T-cell (primary cell): ENCODE measurements at regions not wholly inside any gene's neighbourhood (a gene's known extent, or its start where the extent isn't known, plus 50 kb on each side); places are given as distances from the start of the nearest gene placed in this dataset.
"Not testable (repeated sequence)": the region's sequence is repeated elsewhere in the genome, so short reads cannot be mapped to it uniquely, and the experiment has no call there.

Source experiments
- ATAC-seq, 4 experiments: fragments of 200-7000 bp in 3 of 4; fragments of 150-1000 bp in 1 of 4; cut with Tn5 transposase; replicated peaks in 1 of 4; 1 replicate in 3 of 4; 2 replicates in 1 of 4; pipeline ENCODE4 v1.10.0; 2021; ENCODE audit warnings: moderate library complexity in 3 of 4, mild to moderate bottlenecking in 2 of 4, moderate number of reproducible peaks in 1 of 4
- CTCF ChIA-PET, 2 donors: fragments of 300-600 bp; sonication (Branson Sonifier 250); formaldehyde crosslinking; loops; one replicate each; lab custom pipeline; 2022; ENCODE audit warnings: antibody characterized with exemption in 2 of 2; lab: Charles Lee
- POLR2A ChIA-PET, 2 donors: fragments of 300-600 bp; sonication (Branson Sonifier 250); formaldehyde crosslinking; loops; one replicate each; lab custom pipeline; 2022; ENCODE audit warnings: antibody characterized with exemption in 2 of 2; lab: Charles Lee
- DNase-seq, 35 experiments: peaks; one replicate each; pipeline versions ENCODE4 v3.0.0 to v3.0.0-alpha.2; 2013 to 2023
- H3K27ac ChIP-seq: one replicate; pipeline ENCODE4 v1.5.1; 2013; ENCODE audit warnings: low read length
- H3K27me3 ChIP-seq, 2 experiments: replicated peaks in 1 of 2; 1 replicate in 1 of 2; 2 replicates in 1 of 2; pipeline versions ENCODE4 v1.6.1 to v1.7.0; 2013; ENCODE audit warnings: low read length in 1 of 2, mixed read lengths in 1 of 2; ENCODE audit not compliant: control insufficient read depth in 2 of 2, insufficient read depth in 2 of 2; ENCODE audit errors: extremely low read depth in 1 of 2
- H3K36me3 ChIP-seq, 2 donors: 1 replicate in 1 of 2; 2 replicates in 1 of 2; pipeline versions ENCODE4 v1.6.1 to v1.7.0; 2013; ENCODE audit warnings: low read length in 1 of 2; ENCODE audit not compliant: control insufficient read depth in 2 of 2, insufficient read depth in 1 of 2; ENCODE audit errors: extremely low read depth in 1 of 2
- H3K4me1 ChIP-seq, 2 experiments: 1 replicate in 1 of 2; 2 replicates in 1 of 2; pipeline versions ENCODE4 v1.6.1 to v1.7.0; 2013; ENCODE audit warnings: low read length in 2 of 2, mixed read lengths in 1 of 2; ENCODE audit not compliant: insufficient read depth in 2 of 2, control insufficient read depth in 1 of 2; ENCODE audit errors: extremely low read depth in 1 of 2
- H3K4me3 ChIP-seq, 2 donors: 1 replicate in 1 of 2; 2 replicates in 1 of 2; pipeline versions ENCODE4 v1.5.1 to v1.7.0; 2013; ENCODE audit warnings: mild to moderate bottlenecking in 2 of 2, low read length in 1 of 2, moderate library complexity in 1 of 2; ENCODE audit not compliant: control insufficient read depth in 1 of 2; ENCODE audit errors: extremely low read depth in 1 of 2
- H3K9me3 ChIP-seq: 2 replicates; pipeline ENCODE4 v1.7.0; 2013
- H3K27ac Mint-ChIP-seq, 2 donors: one replicate each; pipeline ENCODE4 v1.8.0; 2020 to 2021; ENCODE audit warnings: mild to moderate bottlenecking in 2 of 2, mixed read lengths in 2 of 2
- H3K27me3 Mint-ChIP-seq, 2 donors: one replicate each; pipeline ENCODE4 v1.8.0; 2021 to 2022; ENCODE audit warnings: mixed read lengths in 2 of 2
- H3K36me3 Mint-ChIP-seq: one replicate; pipeline ENCODE4 v1.8.0; 2021; ENCODE audit warnings: mixed read lengths
- H3K4me1 Mint-ChIP-seq, 3 donors: one replicate each; pipeline ENCODE4 v1.8.0; 2020 to 2022; ENCODE audit warnings: mixed read lengths in 3 of 3, mild to moderate bottlenecking in 1 of 3
- H3K4me3 Mint-ChIP-seq, 3 donors: one replicate each; pipeline ENCODE4 v1.8.0; 2020 to 2022; ENCODE audit warnings: mild to moderate bottlenecking in 3 of 3, mixed read lengths in 3 of 3, moderate library complexity in 3 of 3
- H3K9me3 Mint-ChIP-seq, 3 donors: one replicate each; pipeline ENCODE4 v1.8.0; 2020 to 2022; ENCODE audit warnings: mixed read lengths in 3 of 3
- WGBS: methylation state at CpG from one replicate; pipeline ENCODE4 v1.1.5; 2013; ENCODE audit warnings: missing lambda C conversion rate; ENCODE audit not compliant: insufficient coverage; 5-methylcytosine and 5-hydroxymethylcytosine counted together

- Mint-ChIP-seq H3K4me3 (no peak overlapping the region), H3K4me1 (peaks cover 10 to 13% (median 11%) of the 10 kb centered on the region in 3 donors), H3K9me3 (peaks cover 4 to 8% (median 6%) of the 10 kb centered on the region in 3 donors), H3K36me3 (peaks cover 4% of the 10 kb centered on the region), H3K27me3 (no peaks in the 10 kb centered on the region), H3K27ac (no peak overlapping the region)
- no peaks in the 10 kb centered on the region for H3K9me3 ChIP-seq
- H3K36me3 ChIP-seq, result no peaks in the 10 kb centered on the region
- H3K27ac ChIP-seq, result no peak overlapping the region
- H3K4me1 ChIP-seq, result no peaks in the 10 kb centered on the region
- ChIA-PET CTCF (interaction anchor here in 1 of 2 donors (0.5 kb wide), 1 partner anchor 259 kb away, joined by 4 read pairs; no protein-coding TSS in a partner anchor), POLR2A (interaction anchor here in 1 of 2 donors (0.6 kb wide), 1 partner anchor 88 kb away, joined by 3 read pairs; no protein-coding TSS in a partner anchor)
- no CpG with 5 or more reads among the region's 4 CpGs for WGBS
- peaks cover 0 to 4% of the 10 kb centered on the region in 2 experiments for H3K27me3 ChIP-seq
- DNase-seq (no peak), ATAC-seq (no peak)
- no peak overlapping the region for H3K4me3 ChIP-seq
Measured at GRCh38 chr3:101970212-101970611, 120.9 kb downstream of the NFKBIZ start.

GRCh38 chr3:101970905-101971304 lies 121.6 kb downstream of the NFKBIZ start:
- no peaks in the 10 kb centered on the region for H3K4me1 ChIP-seq
- ChIA-PET CTCF (no interaction called here), POLR2A (no interaction called here)
- Mint-ChIP-seq H3K27ac (no peak overlapping the region), H3K9me3 (peaks cover 4 to 8% (median 6%) of the 10 kb centered on the region in 3 donors), H3K4me3 (no peak overlapping the region), H3K36me3 (peaks cover 4% of the 10 kb centered on the region), H3K4me1 (peaks cover 10 to 13% (median 11%) of the 10 kb centered on the region in 3 donors), H3K27me3 (no peaks in the 10 kb centered on the region)
- 100% methylated on average over 3 of the region's 6 CpGs for WGBS
- no peaks in the 10 kb centered on the region for H3K36me3 ChIP-seq
- ATAC-seq, result no peak
- DNase-seq, result no peak
- no peak overlapping the region for H3K4me3 ChIP-seq
- H3K9me3 ChIP-seq, result no peaks in the 10 kb centered on the region
- H3K27me3 ChIP-seq, result peaks cover 0 to 4% of the 10 kb centered on the region in 2 experiments
- no peak overlapping the region for H3K27ac ChIP-seq

DNA sequence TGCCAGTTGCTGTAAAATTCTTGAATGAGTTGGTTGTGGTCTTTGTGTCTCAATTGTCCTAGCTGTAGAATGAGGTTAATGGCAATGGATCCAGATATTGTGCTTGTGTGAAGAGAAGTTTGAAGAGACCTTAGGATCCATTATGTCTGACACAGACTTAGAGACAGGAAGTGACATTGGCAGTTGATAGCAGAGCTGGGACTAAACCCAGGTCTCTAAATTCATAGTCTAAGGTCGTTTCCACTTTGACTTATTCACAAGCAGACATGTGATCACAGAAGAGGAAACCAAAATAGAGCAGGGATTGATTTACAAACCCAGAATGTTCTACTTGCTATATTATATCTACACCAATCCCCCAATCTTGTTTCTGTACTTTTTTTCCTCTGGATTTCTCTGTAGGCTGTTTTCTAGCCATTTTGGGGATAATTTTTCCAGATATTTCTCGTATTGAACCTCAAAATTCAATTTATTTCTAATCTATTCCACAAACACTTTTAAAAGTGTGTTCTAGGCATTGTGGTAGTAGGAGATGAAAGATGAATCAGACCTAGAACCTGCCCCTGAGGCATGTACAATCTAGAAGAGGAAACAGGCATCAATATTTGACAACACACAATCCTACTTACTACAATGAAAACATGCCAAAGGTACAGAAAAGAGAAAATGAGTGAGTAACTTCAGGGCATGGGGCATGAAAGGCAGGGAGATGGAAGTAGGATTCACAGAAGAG lies 123.3 kb downstream of the NFKBIZ start:
- POLR2A ChIA-PET, result interaction anchor here in 1 of 2 donors (0.7 kb wide), 1 partner anchor 188 kb away, joined by 6 read pairs; no protein-coding TSS in a partner anchor
- no peaks in the 10 kb centered on the region for H3K27me3 Mint-ChIP-seq

DNA sequence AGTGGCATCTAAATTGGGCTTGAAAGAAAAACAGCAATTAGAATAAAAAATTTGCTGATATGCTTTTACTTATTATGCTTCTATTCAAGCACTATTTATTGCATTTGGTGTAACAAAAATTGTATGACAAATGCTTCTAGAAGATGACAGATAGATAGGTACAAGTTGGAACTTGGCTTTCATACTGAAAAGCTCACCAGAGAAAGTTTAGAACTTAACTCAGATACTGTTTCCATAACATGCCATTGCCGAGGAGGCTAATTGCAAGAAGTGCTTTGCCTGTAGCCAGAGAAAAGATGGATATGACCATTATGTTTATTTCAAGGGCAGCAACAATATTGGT lies 123.8 kb downstream of the NFKBIZ start:
- CTCF ChIA-PET, result no interaction called here
- Mint-ChIP-seq H3K36me3 (peaks cover 4% of the 10 kb centered on the region), H3K9me3 (peaks cover 4 to 8% (median 6%) of the 10 kb centered on the region in 3 donors), H3K27ac (no peak overlapping the region), H3K27me3 (no peaks in the 10 kb centered on the region), H3K4me3 (no peak overlapping the region), H3K4me1 (peaks cover 10 to 17% (median 15%) of the 10 kb centered on the region in 3 donors)
- ATAC-seq (no peak), DNase-seq (no peak)
- POLR2A ChIA-PET, result interaction anchor here in 1 of 2 donors (0.7 kb wide), 1 partner anchor 188 kb away, joined by 6 read pairs; no protein-coding TSS in a partner anchor
- Histone ChIP-seq H3K4me1 (no peaks in the 10 kb centered on the region), H3K9me3 (no peaks in the 10 kb centered on the region), H3K4me3 (no peak overlapping the region), H3K36me3 (no peaks in the 10 kb centered on the region), H3K27me3 (peaks cover 0 to 4% of the 10 kb centered on the region in 2 experiments), H3K27ac (no peak overlapping the region)
- no CpG with 5 or more reads among the region's 1 CpG for whole genome bisulfite sequencing

More for the DNA sequence above, 123.3 kb downstream of the NFKBIZ start:
- Mint-ChIP-seq H3K4me1 (peaks cover 10 to 13% (median 13%) of the 10 kb centered on the region in 3 donors), H3K27ac (no peak overlapping the region), H3K36me3 (peaks cover 4% of the 10 kb centered on the region), H3K9me3 (peaks cover 4 to 8% (median 6%) of the 10 kb centered on the region in 3 donors), H3K4me3 (no peak overlapping the region)
- DNase-seq (no peak), ATAC-seq (peak in 2 of 4 experiments; percentile 26 to 46)
- CTCF ChIA-PET, result interaction anchor here (0.5 to 0.8 kb wide), 2 partner anchors 158 to 459 kb away, joined by 3 to 5 read pairs; partner anchors contain the start of gene SENP7 (in 1 of the 2)
- H3K27me3 ChIP-seq, result peaks cover 0 to 4% of the 10 kb centered on the region in 2 experiments
- no peaks in the 10 kb centered on the region for H3K9me3 ChIP-seq
- no peak overlapping the region for H3K4me3 ChIP-seq
- WGBS, result no CpG with 5 or more reads among the region's 2 CpGs
- no peak overlapping the region for H3K27ac ChIP-seq
- H3K4me1 ChIP-seq, result no peaks in the 10 kb centered on the region
- no peaks in the 10 kb centered on the region for H3K36me3 ChIP-seq

DNA sequence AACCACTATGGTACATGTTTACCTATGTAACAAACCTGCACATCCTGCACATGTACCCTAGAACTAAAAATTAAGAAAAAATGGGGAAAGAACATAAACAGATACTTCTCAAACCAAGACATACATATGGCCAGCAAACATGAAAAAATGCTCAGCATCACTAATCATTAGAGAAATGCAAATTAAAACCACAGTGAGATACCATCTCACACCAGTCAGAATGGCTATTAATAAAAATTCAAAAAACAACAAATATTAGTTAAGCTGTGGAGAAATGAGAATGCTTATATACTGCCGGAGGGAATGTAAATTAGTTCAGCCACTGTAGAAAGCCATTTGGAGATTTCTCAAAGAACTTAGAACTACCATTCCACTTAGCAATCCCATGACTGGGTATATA lies 126.1 kb downstream of the NFKBIZ start:
- H3K27ac Mint-ChIP-seq, result not testable (repeated sequence)

GRCh38 chr3:101976473-101976872 lies 127.2 kb downstream of the NFKBIZ start:
- Mint-ChIP-seq H3K27me3 (no peaks in the 10 kb centered on the region), H3K4me1 (peaks cover 15 to 25% (median 15%) of the 10 kb centered on the region in 3 donors), H3K36me3 (peaks cover 4% of the 10 kb centered on the region), H3K4me3 (no peak overlapping the region), H3K9me3 (no peaks in the 10 kb centered on the region), H3K27ac (no peak overlapping the region)
- Histone ChIP-seq H3K9me3 (no peaks in the 10 kb centered on the region), H3K4me3 (no peak overlapping the region), H3K4me1 (no peaks in the 10 kb centered on the region), H3K27me3 (no peaks in the 10 kb centered on the region), H3K27ac (no peak overlapping the region), H3K36me3 (no peaks in the 10 kb centered on the region)
- DNase-seq, result no peak
- POLR2A ChIA-PET, result no interaction called here
- WGBS, result no CpG with 5 or more reads among the region's 1 CpG
- CTCF ChIA-PET, result interaction anchor here (0.5 to 0.6 kb wide), 4 partner anchors 31 to 285 kb away, joined by 3 to 4 read pairs (median 3); no protein-coding TSS in a partner anchor
- no peak for ATAC-seq

More for the DNA sequence above, 126.1 kb downstream of the NFKBIZ start:
- DNase-seq, H3K36me3 ChIP-seq, H3K36me3 Mint-ChIP-seq, ATAC-seq, H3K4me3 Mint-ChIP-seq, H3K4me1 ChIP-seq, POLR2A ChIA-PET, H3K4me3 ChIP-seq, H3K27me3 ChIP-seq, H3K27me3 Mint-ChIP-seq, H3K27ac ChIP-seq, H3K9me3 Mint-ChIP-seq, H3K9me3 ChIP-seq: not testable (repeated sequence)
- H3K4me1 Mint-ChIP-seq, result peaks cover 15 to 25% (median 15%) of the 10 kb centered on the region in 3 donors
- WGBS, result no CpG with 5 or more reads among the region's 1 CpG
- CTCF ChIA-PET, result interaction anchor here in 1 of 2 donors (0.7 kb wide), 1 partner anchor 265 kb away, joined by 3 read pairs; no protein-coding TSS in a partner anchor
